ENCODE measurements at regions not wholly inside any gene's neighbourhood (a gene's known extent, or its start where the extent isn't known, plus 50 kb on each side); places are given as distances from the start of the nearest gene placed in this dataset.

DNA sequence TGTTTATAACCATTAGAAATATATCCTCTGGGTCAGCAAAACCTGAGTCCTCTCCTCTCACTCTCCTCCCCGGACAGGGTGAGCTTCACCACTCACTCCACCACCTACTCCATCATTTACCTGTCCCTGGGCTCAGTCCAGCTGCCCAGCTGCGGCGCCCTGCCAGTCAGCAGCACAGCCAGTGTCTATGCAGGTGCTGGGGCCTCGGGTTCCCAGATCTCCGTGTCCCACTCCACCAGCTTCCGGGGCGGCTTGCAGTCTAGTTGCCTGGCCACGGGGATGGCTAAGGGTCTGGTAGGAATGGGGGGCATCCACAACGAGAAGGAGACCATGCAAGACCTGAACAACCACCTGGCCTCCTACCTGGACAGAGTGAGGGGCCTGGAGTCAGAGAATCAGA lies 662.2 kb upstream of the ACTRT1 start (continued):
- TF ChIP-seq, protein P1, sequence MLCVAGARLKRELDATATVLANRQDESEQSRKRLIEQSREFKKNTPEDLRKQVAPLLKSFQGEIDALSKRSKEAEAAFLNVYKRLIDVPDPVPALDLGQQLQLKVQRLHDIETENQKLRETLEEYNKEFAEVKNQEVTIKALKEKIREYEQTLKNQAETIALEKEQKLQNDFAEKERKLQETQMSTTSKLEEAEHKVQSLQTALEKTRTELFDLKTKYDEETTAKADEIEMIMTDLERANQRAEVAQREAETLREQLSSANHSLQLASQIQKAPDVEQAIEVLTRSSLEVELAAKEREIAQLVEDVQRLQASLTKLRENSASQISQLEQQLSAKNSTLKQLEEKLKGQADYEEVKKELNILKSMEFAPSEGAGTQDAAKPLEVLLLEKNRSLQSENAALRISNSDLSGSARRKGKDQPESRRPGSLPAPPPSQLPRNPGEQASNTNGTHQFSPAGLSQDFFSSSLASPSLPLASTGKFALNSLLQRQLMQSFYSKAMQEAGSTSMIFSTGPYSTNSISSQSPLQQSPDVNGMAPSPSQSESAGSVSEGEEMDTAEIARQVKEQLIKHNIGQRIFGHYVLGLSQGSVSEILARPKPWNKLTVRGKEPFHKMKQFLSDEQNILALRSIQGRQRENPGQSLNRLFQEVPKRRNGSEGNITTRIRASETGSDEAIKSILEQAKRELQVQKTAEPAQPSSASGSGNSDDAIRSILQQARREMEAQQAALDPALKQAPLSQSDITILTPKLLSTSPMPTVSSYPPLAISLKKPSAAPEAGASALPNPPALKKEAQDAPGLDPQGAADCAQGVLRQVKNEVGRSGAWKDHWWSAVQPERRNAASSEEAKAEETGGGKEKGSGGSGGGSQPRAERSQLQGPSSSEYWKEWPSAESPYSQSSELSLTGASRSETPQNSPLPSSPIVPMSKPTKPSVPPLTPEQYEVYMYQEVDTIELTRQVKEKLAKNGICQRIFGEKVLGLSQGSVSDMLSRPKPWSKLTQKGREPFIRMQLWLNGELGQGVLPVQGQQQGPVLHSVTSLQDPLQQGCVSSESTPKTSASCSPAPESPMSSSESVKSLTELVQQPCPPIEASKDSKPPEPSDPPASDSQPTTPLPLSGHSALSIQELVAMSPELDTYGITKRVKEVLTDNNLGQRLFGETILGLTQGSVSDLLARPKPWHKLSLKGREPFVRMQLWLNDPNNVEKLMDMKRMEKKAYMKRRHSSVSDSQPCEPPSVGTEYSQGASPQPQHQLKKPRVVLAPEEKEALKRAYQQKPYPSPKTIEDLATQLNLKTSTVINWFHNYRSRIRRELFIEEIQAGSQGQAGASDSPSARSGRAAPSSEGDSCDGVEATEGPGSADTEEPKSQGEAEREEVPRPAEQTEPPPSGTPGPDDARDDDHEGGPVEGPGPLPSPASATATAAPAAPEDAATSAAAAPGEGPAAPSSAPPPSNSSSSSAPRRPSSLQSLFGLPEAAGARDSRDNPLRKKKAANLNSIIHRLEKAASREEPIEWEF (IDR thresholded peaks at IDR 0.05; ENCODE audit: insufficient replicate concordance, low read depth, low read length), result no peak
- TF ChIP-seq, protein P2, sequence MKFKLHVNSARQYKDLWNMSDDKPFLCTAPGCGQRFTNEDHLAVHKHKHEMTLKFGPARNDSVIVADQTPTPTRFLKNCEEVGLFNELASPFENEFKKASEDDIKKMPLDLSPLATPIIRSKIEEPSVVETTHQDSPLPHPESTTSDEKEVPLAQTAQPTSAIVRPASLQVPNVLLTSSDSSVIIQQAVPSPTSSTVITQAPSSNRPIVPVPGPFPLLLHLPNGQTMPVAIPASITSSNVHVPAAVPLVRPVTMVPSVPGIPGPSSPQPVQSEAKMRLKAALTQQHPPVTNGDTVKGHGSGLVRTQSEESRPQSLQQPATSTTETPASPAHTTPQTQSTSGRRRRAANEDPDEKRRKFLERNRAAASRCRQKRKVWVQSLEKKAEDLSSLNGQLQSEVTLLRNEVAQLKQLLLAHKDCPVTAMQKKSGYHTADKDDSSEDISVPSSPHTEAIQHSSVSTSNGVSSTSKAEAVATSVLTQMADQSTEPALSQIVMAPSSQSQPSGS (IDR thresholded peaks at IDR 0.05; ENCODE audit: low read length), result no peak
- TF ChIP-seq EGR1 (IDR thresholded peaks at IDR 0.05; ENCODE audit: borderline replicate concordance in 1 of 2, low read depth in 2 of 2, low read length in 2 of 2) (no peak), MTA3 (IDR thresholded peaks at IDR 0.05; ENCODE audit: borderline replicate concordance, low read length) (no peak), RAD21 (IDR thresholded peaks at IDR 0.05; ENCODE audit: insufficient read depth, low read depth, low read length) (no peak), TCF3 (IDR thresholded peaks at IDR 0.05; ENCODE audit: borderline replicate concordance, insufficient read depth, low read depth, low read length) (no peak), WRNIP1 (IDR thresholded peaks at IDR 0.05; ENCODE audit: borderline replicate concordance, low read depth, low read length) (no peak), POU2F2 (IDR thresholded peaks at IDR 0.05; ENCODE audit: borderline replicate concordance, low read depth, low read length) (no peak)
